Liver (tissue), 8 donors: ENCODE measurements at regions not wholly inside any gene's neighbourhood (a gene's known extent, or its start where the extent isn't known, plus 50 kb on each side); places are given as distances from the start of the nearest gene placed in this dataset.

Experiments used
- DNase-seq: peaks from one replicate; pipeline ENCODE4 v3.0.0-alpha.2; 2017; ENCODE audit warnings: low spot score
- H3K27ac ChIP-seq, 2 donors: one replicate each; pipeline ENCODE4 v1.7.0; 2013; ENCODE audit warnings: inconsistent platforms in 2 of 2, low read length in 2 of 2, control low read depth in 1 of 2, low read depth in 1 of 2, mild to moderate bottlenecking in 1 of 2
- H3K27me3 ChIP-seq, 4 donors: one replicate each; pipeline versions ENCODE4 v1.6.1 to v1.7.0; 2013; ENCODE audit warnings: low read length in 3 of 4, inconsistent platforms in 1 of 4, mild to moderate bottlenecking in 1 of 4, moderate library complexity in 1 of 4; ENCODE audit not compliant: control insufficient read depth in 4 of 4, insufficient read depth in 4 of 4
- H3K36me3 ChIP-seq, 4 donors: one replicate each; pipeline versions ENCODE4 v1.6.1 to v1.7.0; 2013; ENCODE audit warnings: low read length in 3 of 4, mild to moderate bottlenecking in 3 of 4, low read depth in 1 of 4, moderate library complexity in 1 of 4; ENCODE audit not compliant: control insufficient read depth in 4 of 4, insufficient read depth in 3 of 4
- H3K4me1 ChIP-seq, 4 donors: one replicate each; pipeline versions ENCODE4 v1.6.1 to v1.7.0; 2013; ENCODE audit warnings: low read length in 3 of 4, mild to moderate bottlenecking in 3 of 4, moderate library complexity in 1 of 4; ENCODE audit not compliant: control insufficient read depth in 4 of 4, insufficient read depth in 4 of 4
- H3K4me3 ChIP-seq, 3 donors: one replicate each; pipeline versions ENCODE4 v1.6.1 to v1.7.0; 2013; ENCODE audit warnings: low read length in 3 of 3, control low read depth in 1 of 3, low read depth in 1 of 3, mild to moderate bottlenecking in 1 of 3
- H3K9ac ChIP-seq, 2 donors: one replicate each; pipeline ENCODE4 v1.7.0; 2013; ENCODE audit warnings: low read length in 2 of 2, mild to moderate bottlenecking in 2 of 2, moderate library complexity in 2 of 2, control low read depth in 1 of 2, low read depth in 1 of 2
- H3K9me3 ChIP-seq, 4 donors: one replicate each; pipeline versions ENCODE4 v1.6.1 to v1.7.0; 2013; ENCODE audit warnings: low read length in 3 of 4; ENCODE audit not compliant: control insufficient read depth in 4 of 4
- ATF3 ChIP-seq: IDR thresholded peaks from 2 replicates; pipeline ENCODE4 v1.6.1; 2016; ENCODE audit warnings: antibody characterized with exemption
- EGR1 ChIP-seq, 2 donors: IDR thresholded peaks; 2 replicates each; pipeline ENCODE4 v1.6.1; 2016 to 2018; ENCODE audit warnings: antibody characterized with exemption in 2 of 2, low read depth in 2 of 2
- FOXA1 ChIP-seq: IDR thresholded peaks from 2 replicates; pipeline ENCODE4 v1.6.1; 2016; ENCODE audit warnings: antibody characterized with exemption
- FOXA2 ChIP-seq: IDR thresholded peaks from 2 replicates; pipeline ENCODE4 v1.6.1; 2016; ENCODE audit warnings: antibody characterized with exemption
- GABPA ChIP-seq, 2 donors: IDR thresholded peaks in 1 of 2; conservative IDR thresholded peaks in 1 of 2; 2 replicates each; pipeline ENCODE4 v1.6.1; 2016; ENCODE audit warnings: antibody characterized with exemption in 2 of 2, mild to moderate bottlenecking in 1 of 2, moderate library complexity in 1 of 2
- HNF4A ChIP-seq, 2 donors: conservative IDR thresholded peaks; 2 replicates each; pipeline ENCODE4 v1.6.1; 2016; ENCODE audit warnings: antibody characterized with exemption in 2 of 2, mild to moderate bottlenecking in 2 of 2
- HNF4G ChIP-seq: IDR thresholded peaks from 2 replicates; pipeline ENCODE4 v1.6.1; 2016; ENCODE audit warnings: antibody characterized with exemption
- JUND ChIP-seq, 2 donors: IDR thresholded peaks; 2 replicates each; pipeline ENCODE4 v1.6.1; 2016; ENCODE audit warnings: antibody characterized with exemption in 2 of 2
- MAX ChIP-seq: IDR thresholded peaks from 2 replicates; pipeline ENCODE4 v1.6.1; 2016; ENCODE audit warnings: antibody characterized with exemption
- NR2F2 ChIP-seq: IDR thresholded peaks from 2 replicates; pipeline ENCODE4 v1.6.1; 2016; ENCODE audit warnings: antibody characterized with exemption
- RAD21 ChIP-seq, 2 donors: IDR thresholded peaks; 2 replicates each; pipeline ENCODE4 v1.6.1; 2016; ENCODE audit warnings: antibody characterized with exemption in 2 of 2, mild to moderate bottlenecking in 2 of 2
- REST ChIP-seq: IDR thresholded peaks from 2 replicates; pipeline ENCODE4 v1.6.1; 2016; ENCODE audit warnings: antibody characterized with exemption, mild to moderate bottlenecking
- RXRA ChIP-seq, 2 donors: IDR thresholded peaks; 2 replicates each; pipeline ENCODE4 v1.6.1; 2017 to 2018; ENCODE audit warnings: antibody characterized with exemption in 2 of 2, mild to moderate bottlenecking in 1 of 2
- SP1 ChIP-seq: IDR thresholded peaks from 2 replicates; pipeline ENCODE4 v1.6.1; 2018; ENCODE audit warnings: antibody characterized with exemption, mild to moderate bottlenecking
- TAF1 ChIP-seq: conservative IDR thresholded peaks from 2 replicates; pipeline ENCODE4 v1.6.1; 2016; ENCODE audit warnings: antibody characterized with exemption, mild to moderate bottlenecking
- YY1 ChIP-seq: IDR thresholded peaks from 2 replicates; pipeline ENCODE4 v1.6.1; 2016; ENCODE audit warnings: antibody characterized with exemption, mild to moderate bottlenecking
- WGBS: extraction: QIAGEN DNeasy Blood & Tissue Kit; methylation state at CpG from one replicate; pipeline ENCODE4 v1.1.7; 2013; 5-methylcytosine and 5-hydroxymethylcytosine counted together
- TF ChIP-seq, protein P1 (sequence below): IDR thresholded peaks from 2 replicates; pipeline ENCODE4 v1.6.1; 2016; ENCODE audit warnings: antibody characterized with exemption
- TF ChIP-seq, protein P2 (sequence below): fragments of 150-350 bp; IDR thresholded peaks from 2 replicates; pipeline ENCODE4 v1.5.1; 2017; ENCODE audit warnings: improper control_type of control experiment, low read depth, low read length; ENCODE audit not compliant: missing input control
- donor health status: healthy.
- donor health status: healthy.
- donor health status: healthy.
- donor health status: healthy.
- donor health status: healthy.

DNA sequence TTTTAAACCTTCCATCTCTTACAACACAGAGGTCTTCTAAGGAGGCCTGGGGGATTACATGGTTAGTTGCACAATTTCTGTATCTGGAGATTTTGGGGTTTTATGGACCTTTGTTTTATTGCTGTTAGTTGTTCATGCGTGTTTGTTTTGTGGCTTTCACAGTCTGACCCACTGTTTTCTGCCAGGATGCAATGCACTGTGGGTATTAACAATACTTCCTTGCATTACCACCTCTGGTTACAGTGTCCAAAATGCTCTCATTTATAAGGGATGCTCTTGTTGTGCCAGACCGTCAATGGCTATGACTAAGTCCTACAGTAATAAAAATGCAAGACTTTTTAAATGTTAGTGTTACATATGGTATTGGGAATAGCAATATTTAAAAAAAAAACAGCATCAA lies 730.2 kb downstream of the KCTD8 start:
- H3K4me1 ChIP-seq = no peaks in the 10 kb centered on the region
- no peaks in the 10 kb centered on the region for H3K27me3 ChIP-seq
- H3K36me3 ChIP-seq = no peaks in the 10 kb centered on the region
- TF ChIP-seq, protein P1, sequence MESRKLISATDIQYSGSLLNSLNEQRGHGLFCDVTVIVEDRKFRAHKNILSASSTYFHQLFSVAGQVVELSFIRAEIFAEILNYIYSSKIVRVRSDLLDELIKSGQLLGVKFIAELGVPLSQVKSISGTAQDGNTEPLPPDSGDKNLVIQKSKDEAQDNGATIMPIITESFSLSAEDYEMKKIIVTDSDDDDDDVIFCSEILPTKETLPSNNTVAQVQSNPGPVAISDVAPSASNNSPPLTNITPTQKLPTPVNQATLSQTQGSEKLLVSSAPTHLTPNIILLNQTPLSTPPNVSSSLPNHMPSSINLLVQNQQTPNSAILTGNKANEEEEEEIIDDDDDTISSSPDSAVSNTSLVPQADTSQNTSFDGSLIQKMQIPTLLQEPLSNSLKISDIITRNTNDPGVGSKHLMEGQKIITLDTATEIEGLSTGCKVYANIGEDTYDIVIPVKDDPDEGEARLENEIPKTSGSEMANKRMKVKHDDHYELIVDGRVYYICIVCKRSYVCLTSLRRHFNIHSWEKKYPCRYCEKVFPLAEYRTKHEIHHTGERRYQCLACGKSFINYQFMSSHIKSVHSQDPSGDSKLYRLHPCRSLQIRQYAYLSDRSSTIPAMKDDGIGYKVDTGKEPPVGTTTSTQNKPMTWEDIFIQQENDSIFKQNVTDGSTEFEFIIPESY = no peak
- no peak for TF ChIP-seq HNF4G
- TF ChIP-seq RAD21 (IDR thresholded peaks at IDR 0.05) = no peak
- no peak for TF ChIP-seq JUND (IDR thresholded peaks at IDR 0.05)
- no peak for TF ChIP-seq SP1
- no peak for TF ChIP-seq MAX
- no peak for TF ChIP-seq ATF3
- TF ChIP-seq EGR1 (IDR thresholded peaks at IDR 0.05; ENCODE audit: low read depth in 2 of 2) = no peak
- no peak for TF ChIP-seq FOXA1
- TF ChIP-seq FOXA2 = no peak
- TF ChIP-seq TAF1 = no peak
- no peak for TF ChIP-seq GABPA (IDR thresholded peaks at IDR 0.05 in 1 of 2, conservative IDR thresholded peaks at IDR 0.05 in 1 of 2)
- H3K9ac ChIP-seq = no peak overlapping the region
- no peak overlapping the region for H3K4me3 ChIP-seq
- 79% methylated on average over 2 of the region's 2 CpGs for WGBS
- no peak for DNase-seq
- no peak overlapping the region for H3K27ac ChIP-seq
- no peaks in the 10 kb centered on the region for H3K9me3 ChIP-seq

DNA sequence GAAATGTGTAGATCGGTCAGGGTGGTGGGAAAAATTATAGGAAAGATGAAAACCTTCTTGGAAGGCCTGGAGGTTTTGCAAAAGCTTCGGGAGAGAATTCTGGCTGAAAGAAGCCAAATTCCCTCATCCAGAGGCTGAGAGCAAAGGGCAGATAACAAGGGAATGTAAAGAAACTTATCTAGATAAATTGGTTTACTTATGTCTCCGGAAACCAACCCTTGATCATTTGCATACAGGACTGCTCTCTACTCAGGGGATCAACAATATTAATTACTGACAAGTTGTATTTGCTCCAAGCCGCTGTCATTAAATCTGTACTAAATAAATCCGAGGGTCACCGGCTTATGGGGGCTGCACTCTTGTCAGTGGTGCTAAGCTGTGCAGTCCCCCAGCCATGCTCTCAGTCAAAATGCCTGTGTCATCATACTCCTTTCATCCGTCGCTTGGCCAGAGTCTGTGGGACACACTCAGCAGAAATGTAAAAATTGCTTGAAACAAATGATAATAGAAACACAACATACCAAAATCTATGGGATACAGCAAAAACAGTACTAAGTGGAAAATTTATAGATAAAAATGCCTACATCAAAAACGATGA lies 715.7 kb downstream of the KCTD8 start:
- Histone ChIP-seq H3K27me3 (no peaks in the 10 kb centered on the region), H3K4me3 (no peak overlapping the region), H3K36me3 (no peaks in the 10 kb centered on the region), H3K9me3 (peaks cover 0 to 3% (median 0%) of the 10 kb centered on the region in 4 donors), H3K9ac (no peak overlapping the region), H3K27ac (no peak overlapping the region), H3K4me1 (no peaks in the 10 kb centered on the region)
- no peak for DNase-seq
- 33% methylated on average over 9 of the region's 9 CpGs for WGBS
- TF ChIP-seq RAD21 (IDR thresholded peaks at IDR 0.05) = no peak

DNA sequence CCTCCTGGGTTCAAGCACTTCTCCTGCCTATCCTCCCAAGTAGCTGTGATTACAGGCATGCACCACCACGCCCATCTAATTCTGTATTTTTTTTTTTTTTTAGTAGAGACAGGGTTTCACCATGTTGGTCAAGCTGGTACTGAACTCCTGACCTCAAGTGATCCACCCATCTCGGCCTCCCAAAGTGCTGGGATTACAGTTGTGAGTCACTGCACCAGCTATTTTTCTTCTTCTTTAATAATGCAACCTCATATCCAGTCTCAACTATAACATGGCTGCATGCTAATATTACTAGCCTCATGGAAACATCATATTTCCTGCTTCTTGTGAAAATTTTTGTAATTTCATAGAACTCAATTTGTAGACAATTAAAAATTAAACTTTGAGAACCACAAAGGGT lies 706.5 kb downstream of the KCTD8 start:
- H3K36me3 ChIP-seq = no peaks in the 10 kb centered on the region
- DNase-seq = no peak
- H3K4me1 ChIP-seq = no peaks in the 10 kb centered on the region
- H3K27me3 ChIP-seq = no peaks in the 10 kb centered on the region
- no peak overlapping the region for H3K9ac ChIP-seq
- WGBS = 63% methylated on average over 2 of the region's 2 CpGs
- H3K27ac ChIP-seq = no peak overlapping the region
- no peak overlapping the region for H3K4me3 ChIP-seq
- no peaks in the 10 kb centered on the region for H3K9me3 ChIP-seq
- TF ChIP-seq RXRA (IDR thresholded peaks at IDR 0.05) (no peak), JUND (IDR thresholded peaks at IDR 0.05) (no peak), EGR1 (IDR thresholded peaks at IDR 0.05; ENCODE audit: low read depth in 2 of 2) (no peak), RAD21 (IDR thresholded peaks at IDR 0.05) (no peak), ATF3 (no peak), GABPA (IDR thresholded peaks at IDR 0.05 in 1 of 2, conservative IDR thresholded peaks at IDR 0.05 in 1 of 2) (no peak), SP1 (no peak), MAX (no peak), FOXA1 (no peak), YY1 (no peak), REST (no peak), FOXA2 (no peak), HNF4A (conservative IDR thresholded peaks at IDR 0.05) (no peak), NR2F2 (no peak), HNF4G (no peak)
- TF ChIP-seq, protein P2, sequence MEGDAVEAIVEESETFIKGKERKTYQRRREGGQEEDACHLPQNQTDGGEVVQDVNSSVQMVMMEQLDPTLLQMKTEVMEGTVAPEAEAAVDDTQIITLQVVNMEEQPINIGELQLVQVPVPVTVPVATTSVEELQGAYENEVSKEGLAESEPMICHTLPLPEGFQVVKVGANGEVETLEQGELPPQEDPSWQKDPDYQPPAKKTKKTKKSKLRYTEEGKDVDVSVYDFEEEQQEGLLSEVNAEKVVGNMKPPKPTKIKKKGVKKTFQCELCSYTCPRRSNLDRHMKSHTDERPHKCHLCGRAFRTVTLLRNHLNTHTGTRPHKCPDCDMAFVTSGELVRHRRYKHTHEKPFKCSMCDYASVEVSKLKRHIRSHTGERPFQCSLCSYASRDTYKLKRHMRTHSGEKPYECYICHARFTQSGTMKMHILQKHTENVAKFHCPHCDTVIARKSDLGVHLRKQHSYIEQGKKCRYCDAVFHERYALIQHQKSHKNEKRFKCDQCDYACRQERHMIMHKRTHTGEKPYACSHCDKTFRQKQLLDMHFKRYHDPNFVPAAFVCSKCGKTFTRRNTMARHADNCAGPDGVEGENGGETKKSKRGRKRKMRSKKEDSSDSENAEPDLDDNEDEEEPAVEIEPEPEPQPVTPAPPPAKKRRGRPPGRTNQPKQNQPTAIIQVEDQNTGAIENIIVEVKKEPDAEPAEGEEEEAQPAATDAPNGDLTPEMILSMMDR = no peak
